DND-41 (cell line): ENCODE measurements at regions not wholly inside any gene's neighbourhood (a gene's known extent, or its start where the extent isn't known, plus 50 kb on each side); places are given as distances from the start of the nearest gene placed in this dataset.

Source experiments
- CTCF ChIP-seq: IDR thresholded peaks from 2 replicates; pipeline ENCODE4 v1.5.1; 2012; ENCODE audit warnings: borderline replicate concordance, low read length, moderate library complexity, mild to moderate bottlenecking; ENCODE audit not compliant: poor library complexity, severe bottlenecking; ENCODE audit errors: extremely low read depth
- EZH2 ChIP-seq: IDR thresholded peaks from 3 replicates; pipeline ENCODE4 v1.6.1; 2012; ENCODE audit warnings: borderline replicate concordance, low read depth, mild to moderate bottlenecking, moderate library complexity, low read length, inconsistent platforms; ENCODE audit not compliant: severe bottlenecking

GRCh38 chr2:237219826-237220225 lies 134.1 kb downstream of the COPS8 start:
- TF ChIP-seq CTCF (no peak), EZH2 (no peak)
